ENCODE measurements at regions not wholly inside any gene's neighbourhood (a gene's known extent, or its start where the extent isn't known, plus 50 kb on each side); places are given as distances from the start of the nearest gene placed in this dataset.
A peak's percentile ranks its signal among the peaks of the same experiment; 100 is the strongest.

GRCh38 chr2:134122610-134123009 lies 131.3 kb upstream of the MGAT5 start:
- DNase-seq (ENCODE audit: low read depth) = no peak

DNA sequence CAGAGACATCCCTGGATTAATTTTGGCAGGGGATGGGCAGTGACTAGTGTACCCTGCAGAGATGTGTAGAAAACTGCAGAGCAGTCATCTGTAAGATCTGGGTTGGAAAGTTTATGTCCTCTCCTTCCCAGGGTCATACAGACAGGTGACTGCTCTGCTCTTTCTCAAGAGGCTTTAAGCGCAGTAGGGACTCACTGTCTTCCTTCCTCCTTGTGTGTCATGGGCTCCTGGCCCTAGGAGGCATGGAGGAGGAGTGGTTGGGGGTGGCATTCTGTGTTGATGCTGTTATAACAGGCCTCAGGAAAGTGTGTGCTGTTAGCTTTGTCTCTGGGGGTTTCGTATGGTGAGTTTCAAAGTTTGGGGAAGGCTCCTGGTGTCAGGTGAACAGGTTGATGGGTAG lies 130.5 kb upstream of the MGAT5 start:
- no peak for DNase-seq (ENCODE audit: low read depth)

GRCh38 chr2:134124047-134124753 lies 129.7 kb upstream of the MGAT5 start:
- DNase-seq (ENCODE audit: low read depth) = no peak

DNA sequence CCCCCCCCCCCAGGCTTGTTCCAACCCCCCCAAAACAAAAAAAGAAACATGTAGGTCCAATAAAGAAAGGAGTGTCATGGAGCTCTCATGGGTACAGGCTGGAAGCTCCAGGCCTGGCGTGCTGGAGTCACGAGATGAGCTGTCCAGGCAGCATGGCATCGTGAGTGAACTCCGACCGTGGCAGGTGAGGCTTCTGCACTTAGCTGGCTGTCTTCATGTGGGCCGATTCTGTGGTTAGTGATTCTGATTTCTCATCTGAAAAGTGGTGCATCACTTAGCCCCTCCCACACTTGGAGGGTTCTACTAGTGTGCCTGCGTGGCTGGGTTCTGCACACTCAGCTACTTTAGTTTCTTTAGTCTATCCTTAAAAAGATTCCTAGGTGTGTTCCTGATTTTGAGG lies 126.4 kb upstream of the MGAT5 start:
- no peak for DNase-seq (ENCODE audit: low read depth)

GRCh38 chr2:134128746-134129145 lies 125.1 kb upstream of the MGAT5 start:
- no peak for DNase-seq (ENCODE audit: low read depth)

- DNase-seq (ENCODE audit: low read depth) = no peak
Measured at GRCh38 chr2:134129900-134130537, 123.9 kb upstream of the MGAT5 start.

DNA sequence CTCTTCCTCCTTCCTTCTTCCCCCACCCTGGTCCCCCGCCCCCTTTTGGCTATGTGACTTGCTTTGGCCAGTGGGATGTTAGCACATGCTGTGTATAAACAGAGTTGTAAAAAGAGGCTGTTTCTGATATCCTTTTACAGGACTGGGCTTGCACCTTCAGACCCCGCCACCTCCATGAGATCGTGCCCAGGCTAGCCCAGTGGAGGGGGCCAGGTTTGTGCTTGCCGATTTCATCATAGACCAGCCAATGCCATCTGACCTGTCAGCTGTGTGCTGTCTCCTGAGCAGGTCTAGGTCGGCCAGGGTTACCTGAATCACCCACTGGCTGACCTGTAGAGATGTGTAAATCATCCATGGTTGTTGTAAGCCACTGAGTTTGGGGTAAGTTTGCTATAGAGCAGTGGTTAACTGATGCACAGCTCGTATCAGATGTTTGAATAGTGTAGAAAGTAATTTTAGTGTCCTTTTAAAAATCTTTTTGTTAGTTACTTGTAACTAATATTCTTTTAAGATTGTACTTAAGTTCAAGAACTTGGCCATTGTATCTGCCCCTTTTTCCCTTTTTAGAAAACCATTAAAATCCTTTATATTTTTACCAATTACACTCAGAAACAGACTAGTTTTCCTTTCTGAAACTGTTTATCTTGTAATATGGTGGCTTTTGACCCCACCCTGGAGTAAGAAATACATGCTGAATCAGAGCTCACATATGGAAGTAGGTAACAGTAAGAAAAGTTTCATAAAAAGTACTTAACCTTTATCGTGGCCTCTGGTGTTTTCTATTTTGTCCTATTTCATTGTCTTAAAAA lies 122.0 kb upstream of the MGAT5 start:
- DNase-seq (ENCODE audit: low read depth) = no peak

DNA sequence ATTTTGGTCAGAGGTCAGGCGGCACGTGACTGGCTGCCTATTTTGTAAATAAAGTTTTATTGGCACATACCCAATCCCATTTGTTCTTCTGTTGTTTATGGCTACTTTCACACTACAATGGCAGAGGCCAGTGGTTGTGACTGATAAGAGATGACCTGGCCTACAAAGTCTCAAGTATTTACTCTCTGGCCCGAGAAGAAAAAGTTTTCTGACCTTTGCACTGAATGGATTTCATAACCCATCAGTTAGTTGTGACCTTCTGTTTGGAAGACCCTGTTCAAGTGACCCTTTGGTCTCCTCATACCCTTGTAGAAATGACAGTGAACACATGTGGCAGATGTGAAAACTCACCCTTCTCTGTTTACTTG lies 121.4 kb upstream of the MGAT5 start:
- DNase-seq (ENCODE audit: low read depth) = no peak

DNA sequence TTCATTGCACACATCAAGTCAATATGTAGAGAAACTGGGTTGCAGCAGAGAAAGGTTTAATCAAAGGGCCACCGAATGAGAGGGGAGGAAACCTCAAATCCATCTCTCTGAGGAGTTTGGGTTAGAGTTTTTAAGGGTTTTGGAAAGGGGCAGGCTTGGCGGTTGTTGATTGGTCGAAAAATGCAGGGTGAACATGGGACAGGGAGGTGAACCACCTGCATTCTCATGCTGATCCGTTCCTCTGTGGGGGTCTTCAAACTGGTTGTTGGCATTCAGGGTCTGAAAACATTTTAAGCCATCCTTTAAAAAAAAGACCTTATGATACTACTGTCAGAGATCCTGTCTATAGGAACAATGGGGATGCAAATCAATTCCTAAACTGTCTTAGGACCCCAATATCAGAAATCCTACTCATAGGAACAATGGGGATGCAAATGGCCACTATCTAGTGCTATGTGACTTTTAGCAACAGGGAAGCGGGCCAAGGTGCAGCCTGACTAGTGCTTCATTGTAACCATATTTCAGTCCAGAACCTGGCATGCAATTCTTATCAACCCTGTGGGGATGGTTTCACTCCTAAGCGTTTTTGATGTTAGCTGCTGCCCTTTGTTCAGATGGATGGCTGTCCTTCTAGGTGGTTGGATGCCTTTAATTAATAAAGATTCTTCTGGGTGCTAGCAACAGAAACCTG lies 120.1 kb upstream of the MGAT5 start:
- DNase-seq (ENCODE audit: low read depth) = no peak

DNA sequence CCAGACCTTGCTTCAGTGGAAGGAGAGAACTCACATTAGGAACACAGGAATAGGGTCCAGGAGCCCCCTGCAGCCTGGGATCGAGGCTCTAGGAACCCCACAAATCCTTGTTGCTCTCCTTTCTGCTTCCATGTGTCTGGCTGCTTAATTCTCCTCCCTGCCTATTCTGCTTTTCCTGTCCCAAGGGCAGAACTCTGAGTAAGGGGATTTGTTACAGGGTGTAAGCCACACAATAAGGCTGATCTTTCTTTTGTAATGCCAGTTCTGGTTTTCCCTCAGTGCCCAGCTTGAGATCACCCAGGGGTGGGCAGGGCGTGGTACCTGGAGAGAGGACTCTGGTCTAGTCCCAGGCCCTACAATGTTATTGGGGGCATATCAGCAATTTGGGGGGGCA lies 119.6 kb upstream of the MGAT5 start:
- DNase-seq (ENCODE audit: low read depth) = no peak

DNA sequence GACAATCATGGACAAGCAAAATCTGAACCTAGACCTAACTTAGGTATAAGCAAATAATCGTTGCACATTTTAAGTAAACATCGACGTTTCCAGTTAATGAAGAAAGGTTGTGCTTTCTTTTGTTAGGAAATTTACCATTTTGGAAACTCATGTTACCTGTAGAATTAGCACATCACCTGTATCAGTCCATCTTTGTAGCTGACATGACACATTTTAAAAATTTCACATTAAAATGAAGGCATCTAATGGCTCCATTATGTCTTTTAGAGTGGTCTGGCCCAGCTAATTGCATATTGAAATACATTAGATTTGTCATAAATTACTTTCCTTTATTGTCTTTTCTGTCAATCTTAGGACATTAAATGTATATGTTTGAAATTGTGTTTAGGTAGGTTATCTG lies 119.0 kb upstream of the MGAT5 start:
- DNase-seq (ENCODE audit: low read depth) = no peak

DNA sequence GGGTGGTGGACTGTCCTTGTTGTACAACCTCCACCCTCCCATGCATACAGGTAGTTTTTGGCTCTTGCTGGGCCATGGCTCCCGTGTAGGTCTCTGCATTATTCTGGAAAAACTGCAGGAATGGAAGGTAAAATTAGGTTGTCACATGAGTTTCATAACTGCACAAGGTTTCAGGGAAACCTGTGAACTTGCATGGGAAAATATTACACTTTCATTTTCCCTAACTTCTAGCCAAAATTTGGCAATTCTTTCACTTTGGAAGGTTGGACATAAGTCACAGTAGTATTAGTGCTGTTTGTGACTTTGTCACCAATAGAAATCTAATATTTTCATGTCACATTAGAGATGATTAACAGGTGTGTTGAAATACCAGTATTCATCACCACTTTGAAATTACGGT lies 118.1 kb upstream of the MGAT5 start:
- DNase-seq (ENCODE audit: low read depth) = no peak

GRCh38 chr2:134136731-134137130 lies 117.1 kb upstream of the MGAT5 start:
- DNase-seq (ENCODE audit: low read depth) = no peak

GRCh38 chr2:134137182-134137611 lies 116.7 kb upstream of the MGAT5 start:
- no peak for DNase-seq (ENCODE audit: low read depth)

DNA sequence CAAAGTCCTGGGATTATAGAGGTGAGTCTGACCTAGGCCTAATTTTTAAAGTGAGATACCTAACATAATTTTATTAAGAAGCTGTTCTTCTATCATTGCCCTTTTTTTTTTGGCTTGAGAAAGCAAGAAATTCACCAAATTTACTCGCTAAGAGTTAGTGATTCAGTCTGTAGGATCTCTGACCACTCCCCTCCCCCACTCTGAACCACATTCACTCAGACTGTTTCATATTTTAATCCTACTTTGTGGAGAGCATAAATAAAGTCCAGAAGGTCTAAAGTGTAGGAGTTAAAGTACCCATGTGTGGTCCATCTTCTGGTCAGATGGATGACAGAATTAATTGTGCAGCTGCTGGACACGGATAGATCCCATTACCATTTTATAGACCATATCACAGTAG lies 115.8 kb upstream of the MGAT5 start:
- peak; percentile 65 for DNase-seq (ENCODE audit: low read depth)

DNA sequence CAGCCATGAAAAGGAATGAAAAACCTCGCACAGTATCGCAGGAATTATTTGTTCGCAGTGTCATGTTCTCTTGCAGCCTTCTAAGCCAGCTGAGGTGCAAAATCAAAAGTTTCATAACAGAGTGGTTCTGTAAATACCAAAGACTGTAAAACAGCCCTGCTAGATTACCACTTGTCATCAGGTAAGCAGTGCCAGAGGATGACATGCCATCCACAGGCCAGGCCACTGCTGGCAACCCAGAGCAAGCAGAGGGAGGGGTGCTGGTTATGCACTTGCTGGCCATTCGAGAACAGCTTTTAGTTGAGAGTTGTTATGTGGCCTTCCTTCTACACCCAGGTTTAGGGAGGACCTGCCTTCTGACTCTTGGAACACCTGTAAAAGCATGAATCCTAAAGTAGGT lies 114.3 kb upstream of the MGAT5 start:
- DNase-seq (ENCODE audit: low read depth) = no peak

DNA sequence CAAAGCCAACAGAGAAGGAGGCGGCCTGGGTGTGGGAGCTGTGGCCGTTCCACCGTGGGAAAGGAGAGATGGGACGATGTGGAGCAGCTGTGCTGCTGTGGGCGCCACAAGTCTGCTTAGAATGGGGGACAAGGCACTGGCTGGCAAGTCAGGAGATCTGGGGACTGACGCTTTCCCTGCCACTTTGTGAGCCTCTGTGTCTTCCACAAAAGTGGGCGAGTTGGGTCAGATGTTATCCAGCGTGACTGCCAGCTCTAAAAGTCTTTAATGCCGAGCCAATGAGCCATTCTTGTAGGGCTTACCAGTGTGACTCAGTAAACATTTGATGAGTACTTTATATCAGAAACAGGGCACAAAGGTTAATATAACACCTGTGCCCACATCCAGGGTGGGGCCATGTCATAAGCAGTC lies 113.6 kb upstream of the MGAT5 start:
- no peak for DNase-seq (ENCODE audit: low read depth)

DNA sequence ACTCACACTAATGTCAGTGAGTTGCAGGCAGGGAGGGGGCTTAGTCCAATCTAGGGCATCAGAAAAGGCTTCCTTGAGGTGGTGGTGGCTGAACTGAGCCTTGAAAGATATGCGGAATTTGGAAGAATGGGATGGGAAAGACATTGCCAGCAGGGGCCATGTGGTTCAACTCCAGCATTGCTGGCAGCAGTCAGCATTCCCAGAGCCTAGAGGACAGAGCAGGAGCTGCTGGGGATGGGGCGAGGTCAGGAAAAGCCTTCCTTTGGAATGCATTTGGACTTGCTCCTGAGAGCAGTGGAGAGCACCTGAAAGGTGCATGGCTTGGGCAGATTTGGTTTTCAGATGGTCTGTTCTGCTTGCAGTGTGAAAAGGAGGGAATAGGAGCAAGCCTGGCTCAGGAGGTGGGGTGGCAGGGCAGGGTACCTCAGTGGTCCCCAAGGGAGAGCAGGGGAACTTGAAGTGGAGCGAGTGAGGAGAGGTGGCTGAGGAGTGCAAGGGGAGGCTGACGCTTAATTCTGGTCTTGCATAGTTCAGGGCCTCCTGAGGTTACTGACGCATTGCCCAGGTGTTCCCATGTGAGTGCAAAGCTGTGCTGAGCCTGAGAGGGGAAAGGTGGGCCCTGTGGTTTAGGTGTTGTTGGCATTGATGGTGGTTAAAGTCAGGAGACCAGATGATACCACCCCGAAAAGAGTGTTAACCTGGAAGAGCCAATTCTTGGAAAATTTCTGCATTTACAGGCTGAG lies 112.1 kb upstream of the MGAT5 start:
- DNase-seq (ENCODE audit: low read depth) = no peak

GRCh38 chr2:134142341-134142738 lies 111.5 kb upstream of the MGAT5 start:
- no peak for DNase-seq (ENCODE audit: low read depth)

GRCh38 chr2:134142903-134143302 lies 111.0 kb upstream of the MGAT5 start:
- peak; percentile 48 for DNase-seq (ENCODE audit: low read depth)

GRCh38 chr2:134143568-134143967 lies 110.3 kb upstream of the MGAT5 start:
- no peak for DNase-seq (ENCODE audit: low read depth)

GRCh38 chr2:134144081-134144596 lies 109.7 kb upstream of the MGAT5 start:
- no peak for DNase-seq (ENCODE audit: low read depth)
